ENCODE measurements at regions not wholly inside any gene's neighbourhood (a gene's known extent, or its start where the extent isn't known, plus 50 kb on each side); places are given as distances from the start of the nearest gene placed in this dataset.

DNA sequence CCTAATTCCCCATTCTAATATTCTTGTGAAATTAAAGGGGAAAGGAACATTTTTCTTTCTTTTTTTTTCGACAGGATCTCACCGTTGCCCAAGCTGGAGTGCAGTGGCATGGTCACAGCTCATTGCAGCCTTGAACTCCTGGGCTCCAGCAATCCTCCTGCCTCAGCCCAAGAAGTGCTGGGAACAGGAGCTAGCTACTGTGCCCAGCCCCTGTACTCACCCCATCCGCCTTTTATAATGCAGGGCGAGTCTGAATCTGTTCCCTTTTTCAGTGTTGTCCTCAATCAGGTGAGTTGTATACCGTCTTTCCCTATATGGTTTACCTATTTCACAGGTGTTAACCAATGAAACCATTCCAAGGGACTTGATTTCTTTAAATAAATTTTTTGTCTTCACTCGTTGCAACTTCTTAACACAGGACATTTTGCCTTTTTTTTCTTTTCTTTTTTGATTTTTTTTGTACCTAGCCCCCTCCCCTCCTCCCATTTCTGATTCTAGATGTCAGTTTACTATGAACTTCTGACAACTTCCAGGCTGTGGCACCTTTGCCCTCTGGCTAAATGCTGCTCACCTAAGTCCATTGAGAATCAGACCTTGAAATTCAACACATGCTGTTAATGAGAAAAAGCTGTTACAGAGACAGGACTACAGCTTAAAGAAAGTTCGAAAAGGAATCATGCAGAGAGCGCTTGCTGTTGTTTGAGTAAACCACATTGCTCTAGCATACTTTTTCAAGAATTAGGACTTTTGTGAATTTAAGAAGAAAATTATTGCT lies 562.1 kb upstream of the KLF12 start:
- no peaks in the 10 kb centered on the region for H3K9me3 ChIP-seq (ENCODE audit: control insufficient read depth, insufficient read depth, low read depth, low read length)
- POLR2A ChIA-PET: no interaction called here
- intact Hi-C loops (cut with micrococcal nuclease; ENCODE audit: unreplicated experiment): no loop called here
- TF ChIP-seq, protein P1, sequence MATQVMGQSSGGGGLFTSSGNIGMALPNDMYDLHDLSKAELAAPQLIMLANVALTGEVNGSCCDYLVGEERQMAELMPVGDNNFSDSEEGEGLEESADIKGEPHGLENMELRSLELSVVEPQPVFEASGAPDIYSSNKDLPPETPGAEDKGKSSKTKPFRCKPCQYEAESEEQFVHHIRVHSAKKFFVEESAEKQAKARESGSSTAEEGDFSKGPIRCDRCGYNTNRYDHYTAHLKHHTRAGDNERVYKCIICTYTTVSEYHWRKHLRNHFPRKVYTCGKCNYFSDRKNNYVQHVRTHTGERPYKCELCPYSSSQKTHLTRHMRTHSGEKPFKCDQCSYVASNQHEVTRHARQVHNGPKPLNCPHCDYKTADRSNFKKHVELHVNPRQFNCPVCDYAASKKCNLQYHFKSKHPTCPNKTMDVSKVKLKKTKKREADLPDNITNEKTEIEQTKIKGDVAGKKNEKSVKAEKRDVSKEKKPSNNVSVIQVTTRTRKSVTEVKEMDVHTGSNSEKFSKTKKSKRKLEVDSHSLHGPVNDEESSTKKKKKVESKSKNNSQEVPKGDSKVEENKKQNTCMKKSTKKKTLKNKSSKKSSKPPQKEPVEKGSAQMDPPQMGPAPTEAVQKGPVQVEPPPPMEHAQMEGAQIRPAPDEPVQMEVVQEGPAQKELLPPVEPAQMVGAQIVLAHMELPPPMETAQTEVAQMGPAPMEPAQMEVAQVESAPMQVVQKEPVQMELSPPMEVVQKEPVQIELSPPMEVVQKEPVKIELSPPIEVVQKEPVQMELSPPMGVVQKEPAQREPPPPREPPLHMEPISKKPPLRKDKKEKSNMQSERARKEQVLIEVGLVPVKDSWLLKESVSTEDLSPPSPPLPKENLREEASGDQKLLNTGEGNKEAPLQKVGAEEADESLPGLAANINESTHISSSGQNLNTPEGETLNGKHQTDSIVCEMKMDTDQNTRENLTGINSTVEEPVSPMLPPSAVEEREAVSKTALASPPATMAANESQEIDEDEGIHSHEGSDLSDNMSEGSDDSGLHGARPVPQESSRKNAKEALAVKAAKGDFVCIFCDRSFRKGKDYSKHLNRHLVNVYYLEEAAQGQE (IDR thresholded peaks at IDR 0.05; ENCODE audit: insufficient read depth in 1 of 2, low read depth in 2 of 2, low read length in 1 of 2): no peak
- TF ChIP-seq TCF7L2 (IDR thresholded peaks at IDR 0.05; ENCODE audit: low read depth, low read length) (no peak), POLR2AphosphoS5 (IDR thresholded peaks at IDR 0.05; ENCODE audit: low read depth, low read length) (no peak), SIN3A (IDR thresholded peaks at IDR 0.05; ENCODE audit: borderline replicate concordance, insufficient read depth, low read depth, low read length) (no peak)
- TF ChIP-seq, protein P2, sequence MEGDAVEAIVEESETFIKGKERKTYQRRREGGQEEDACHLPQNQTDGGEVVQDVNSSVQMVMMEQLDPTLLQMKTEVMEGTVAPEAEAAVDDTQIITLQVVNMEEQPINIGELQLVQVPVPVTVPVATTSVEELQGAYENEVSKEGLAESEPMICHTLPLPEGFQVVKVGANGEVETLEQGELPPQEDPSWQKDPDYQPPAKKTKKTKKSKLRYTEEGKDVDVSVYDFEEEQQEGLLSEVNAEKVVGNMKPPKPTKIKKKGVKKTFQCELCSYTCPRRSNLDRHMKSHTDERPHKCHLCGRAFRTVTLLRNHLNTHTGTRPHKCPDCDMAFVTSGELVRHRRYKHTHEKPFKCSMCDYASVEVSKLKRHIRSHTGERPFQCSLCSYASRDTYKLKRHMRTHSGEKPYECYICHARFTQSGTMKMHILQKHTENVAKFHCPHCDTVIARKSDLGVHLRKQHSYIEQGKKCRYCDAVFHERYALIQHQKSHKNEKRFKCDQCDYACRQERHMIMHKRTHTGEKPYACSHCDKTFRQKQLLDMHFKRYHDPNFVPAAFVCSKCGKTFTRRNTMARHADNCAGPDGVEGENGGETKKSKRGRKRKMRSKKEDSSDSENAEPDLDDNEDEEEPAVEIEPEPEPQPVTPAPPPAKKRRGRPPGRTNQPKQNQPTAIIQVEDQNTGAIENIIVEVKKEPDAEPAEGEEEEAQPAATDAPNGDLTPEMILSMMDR (IDR thresholded peaks at IDR 0.05): no peak
- H3K4me3 ChIP-seq (ENCODE audit: low read depth in 2 of 2, low read length in 2 of 2): no peak overlapping the region
- no peak for DNase-seq (ENCODE audit: low read depth, low spot score)
- no peaks in the 10 kb centered on the region for H3K4me1 ChIP-seq (ENCODE audit: control insufficient read depth, insufficient read depth, low read length)
- no TSS peak for BruUV-seq (replicated peaks)
- H3K27ac ChIP-seq (ENCODE audit: low read length): no peak overlapping the region
- H3K36me3 ChIP-seq (ENCODE audit: control insufficient read depth, insufficient read depth, low read length): no peaks in the 10 kb centered on the region
- in situ Hi-C loops (cut with HindIII; ENCODE audit: low pct_unique_long_range_greater_than_20kb, low sequenced_read_pairs): no loop called here
- H3K27me3 ChIP-seq (ENCODE audit: control insufficient read depth, insufficient read depth, low read length): no peaks in the 10 kb centered on the region
- ATAC-seq: no peak
- CTCF ChIA-PET: no interaction called here

DNA sequence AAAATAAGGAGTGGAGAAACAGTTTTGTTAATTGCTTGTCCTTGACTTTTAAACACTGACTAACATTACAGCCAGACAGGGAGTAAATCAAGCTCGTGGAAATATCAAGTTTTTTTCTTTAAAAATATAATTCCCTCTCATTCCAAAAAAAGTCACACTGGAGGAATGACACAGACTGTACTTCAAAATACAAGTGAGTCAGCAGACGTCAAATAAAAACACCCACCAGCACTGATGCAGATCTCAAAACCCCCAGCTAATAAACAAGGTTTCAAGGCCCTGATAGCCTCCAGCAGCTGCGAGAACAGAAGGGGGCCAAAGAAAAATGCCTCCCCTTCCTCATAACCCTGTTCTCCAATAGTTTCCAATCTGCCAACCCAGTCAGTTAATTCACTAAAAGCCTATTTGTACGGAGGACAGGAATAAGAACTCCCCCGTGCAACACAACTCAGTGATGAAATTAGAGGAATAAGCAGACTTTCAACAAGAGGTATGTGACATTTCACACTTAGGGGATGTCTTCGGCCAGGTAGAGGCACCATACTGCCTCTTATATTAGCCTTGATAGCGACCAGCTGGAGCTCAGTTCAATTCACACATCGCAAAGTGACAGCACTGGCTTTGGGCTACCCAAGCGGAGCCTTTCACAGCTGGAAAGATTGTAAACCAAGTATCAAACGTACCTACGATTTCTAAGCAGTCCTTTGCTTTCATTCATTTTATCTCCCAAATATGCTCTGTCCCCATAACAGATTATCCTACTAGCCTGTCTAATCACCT lies 561.0 kb upstream of the KLF12 start:
- DNase-seq (ENCODE audit: low read depth, low spot score) (no peak), ATAC-seq (no peak)
- H3K36me3 ChIP-seq (ENCODE audit: control insufficient read depth, insufficient read depth, low read length): no peaks in the 10 kb centered on the region
- in situ Hi-C loops (cut with HindIII; ENCODE audit: low pct_unique_long_range_greater_than_20kb, low sequenced_read_pairs): no loop called here
- H3K4me1 ChIP-seq (ENCODE audit: control insufficient read depth, insufficient read depth, low read length): no peaks in the 10 kb centered on the region
- ChIA-PET CTCF (no interaction called here), POLR2A (no interaction called here)
- H3K27me3 ChIP-seq (ENCODE audit: control insufficient read depth, insufficient read depth, low read length): no peaks in the 10 kb centered on the region
- no peak overlapping the region for H3K27ac ChIP-seq (ENCODE audit: low read length)
- H3K4me3 ChIP-seq (ENCODE audit: low read depth in 2 of 2, low read length in 2 of 2): no peak overlapping the region
- TF ChIP-seq, protein P1 (IDR thresholded peaks at IDR 0.05; ENCODE audit: insufficient read depth in 1 of 2, low read depth in 2 of 2, low read length in 1 of 2): no peak
- TF ChIP-seq, protein P2 (IDR thresholded peaks at IDR 0.05): no peak
- TF ChIP-seq POLR2AphosphoS5 (IDR thresholded peaks at IDR 0.05; ENCODE audit: low read depth, low read length) (no peak), SIN3A (IDR thresholded peaks at IDR 0.05; ENCODE audit: borderline replicate concordance, insufficient read depth, low read depth, low read length) (no peak), TCF7L2 (IDR thresholded peaks at IDR 0.05; ENCODE audit: low read depth, low read length) (no peak)
- H3K9me3 ChIP-seq (ENCODE audit: control insufficient read depth, insufficient read depth, low read depth, low read length): no peaks in the 10 kb centered on the region
- intact Hi-C loops (cut with micrococcal nuclease; ENCODE audit: unreplicated experiment): no loop called here
- BruUV-seq (replicated peaks): no TSS peak

Data from Panc1 (cell line).